ENCODE measurements at regions not wholly inside any gene's neighbourhood (a gene's known extent, or its start where the extent isn't known, plus 50 kb on each side); places are given as distances from the start of the nearest gene placed in this dataset.

DNA sequence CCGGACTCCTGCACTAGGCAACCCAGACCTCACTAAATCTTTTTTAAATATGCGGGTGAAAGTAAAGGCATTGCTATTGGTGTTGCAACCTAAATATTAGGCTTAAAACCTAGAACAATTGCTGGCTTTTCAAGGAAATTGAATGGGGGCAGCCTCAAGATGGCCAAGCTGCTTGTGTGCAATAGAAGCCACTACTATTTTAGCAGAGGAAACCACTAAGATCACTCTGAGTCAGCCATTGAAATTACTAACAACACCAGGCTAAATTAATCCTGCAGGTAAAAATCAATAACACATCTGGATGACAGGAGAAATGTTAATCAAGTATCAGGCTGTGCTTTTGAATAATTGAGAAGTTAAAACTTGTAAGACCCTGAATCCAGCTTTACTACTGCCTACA is 348.0 kb downstream of the RPS4Y2 start:
- intact Hi-C loops (cut with DNase I) = no loop called here
- TF ChIP-seq POLR2A (IDR thresholded peaks at IDR 0.05) = no peak
- TF ChIP-seq, protein P1, sequence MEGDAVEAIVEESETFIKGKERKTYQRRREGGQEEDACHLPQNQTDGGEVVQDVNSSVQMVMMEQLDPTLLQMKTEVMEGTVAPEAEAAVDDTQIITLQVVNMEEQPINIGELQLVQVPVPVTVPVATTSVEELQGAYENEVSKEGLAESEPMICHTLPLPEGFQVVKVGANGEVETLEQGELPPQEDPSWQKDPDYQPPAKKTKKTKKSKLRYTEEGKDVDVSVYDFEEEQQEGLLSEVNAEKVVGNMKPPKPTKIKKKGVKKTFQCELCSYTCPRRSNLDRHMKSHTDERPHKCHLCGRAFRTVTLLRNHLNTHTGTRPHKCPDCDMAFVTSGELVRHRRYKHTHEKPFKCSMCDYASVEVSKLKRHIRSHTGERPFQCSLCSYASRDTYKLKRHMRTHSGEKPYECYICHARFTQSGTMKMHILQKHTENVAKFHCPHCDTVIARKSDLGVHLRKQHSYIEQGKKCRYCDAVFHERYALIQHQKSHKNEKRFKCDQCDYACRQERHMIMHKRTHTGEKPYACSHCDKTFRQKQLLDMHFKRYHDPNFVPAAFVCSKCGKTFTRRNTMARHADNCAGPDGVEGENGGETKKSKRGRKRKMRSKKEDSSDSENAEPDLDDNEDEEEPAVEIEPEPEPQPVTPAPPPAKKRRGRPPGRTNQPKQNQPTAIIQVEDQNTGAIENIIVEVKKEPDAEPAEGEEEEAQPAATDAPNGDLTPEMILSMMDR (IDR thresholded peaks at IDR 0.05) = no peak
- Histone ChIP-seq H3K4me3 (no peak overlapping the region), H3K4me1 (no peaks in the 10 kb centered on the region), H3K9me3 (no peaks in the 10 kb centered on the region), H3K27me3 (no peaks in the 10 kb centered on the region), H3K36me3 (no peaks in the 10 kb centered on the region), H3K27ac (no peak overlapping the region)
- no peak for DNase-seq
- ATAC-seq = no peak
- no CpG with 5 or more reads among the region's 2 CpGs for WGBS (ENCODE audit: insufficient coverage, low coverage, low lambda C conversion rate, missing lambda C conversion rate)

DNA sequence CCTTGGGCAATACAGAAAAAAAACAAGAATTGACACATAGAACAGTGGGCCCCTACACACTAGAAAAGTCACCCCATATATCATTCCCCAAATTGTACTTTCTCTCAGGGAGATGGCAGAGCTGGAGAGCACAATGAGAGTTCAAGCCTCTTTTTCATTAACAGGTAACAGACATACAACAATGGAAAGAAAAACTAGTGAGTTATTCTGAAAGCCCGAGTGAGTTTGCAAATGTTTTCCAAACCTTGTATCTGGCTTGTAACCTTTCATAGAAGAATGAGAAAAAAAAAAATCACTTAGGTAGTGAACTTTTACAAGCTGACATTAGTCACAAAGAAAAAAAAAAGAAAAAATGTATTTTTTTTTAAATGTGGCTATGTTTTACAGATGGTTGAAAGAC is 349.6 kb downstream of the RPS4Y2 start:
- no peak for TF ChIP-seq POLR2A (IDR thresholded peaks at IDR 0.05)
- TF ChIP-seq, protein P1 (IDR thresholded peaks at IDR 0.05) = no peak

DNA sequence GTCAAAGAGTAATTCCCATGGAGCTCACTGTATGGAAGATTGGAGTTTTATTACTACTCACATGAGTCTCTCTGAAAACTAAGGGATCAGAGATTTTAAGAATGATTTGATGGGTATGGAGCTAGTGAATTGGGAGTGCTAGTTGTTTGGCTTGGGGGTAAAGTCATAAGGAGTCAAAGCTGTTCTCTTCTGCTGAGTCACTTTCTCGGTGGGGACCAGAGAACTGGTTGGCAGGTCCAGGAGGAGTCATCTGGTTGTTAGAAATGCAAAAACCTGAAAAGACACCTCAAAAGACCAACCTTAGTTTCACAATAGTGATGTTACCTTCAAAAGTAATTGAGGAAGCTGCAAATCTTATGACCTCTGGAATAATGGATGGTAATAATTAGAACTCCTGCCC is 355.4 kb downstream of the RPS4Y2 start:
- Histone ChIP-seq H3K27ac (no peak overlapping the region), H3K27me3 (no peaks in the 10 kb centered on the region), H3K9me3 (no peaks in the 10 kb centered on the region), H3K4me3 (no peak overlapping the region), H3K36me3 (no peaks in the 10 kb centered on the region), H3K4me1 (no peaks in the 10 kb centered on the region)
- TF ChIP-seq, protein P1 (IDR thresholded peaks at IDR 0.05) = no peak
- TF ChIP-seq POLR2A (IDR thresholded peaks at IDR 0.05) = no peak
- no CpG with 5 or more reads among the region's 1 CpG for WGBS (ENCODE audit: insufficient coverage, low coverage, low lambda C conversion rate, missing lambda C conversion rate)
- DNase-seq (no peak), ATAC-seq (no peak)
- intact Hi-C loops (cut with DNase I) = no loop called here

More for the DNA sequence above, 349.6 kb downstream of the RPS4Y2 start:
- Histone ChIP-seq H3K4me1 (no peaks in the 10 kb centered on the region), H3K27ac (no peak overlapping the region), H3K4me3 (no peak overlapping the region), H3K36me3 (no peaks in the 10 kb centered on the region), H3K27me3 (no peaks in the 10 kb centered on the region), H3K9me3 (no peaks in the 10 kb centered on the region)
- WGBS (ENCODE audit: insufficient coverage, low coverage, low lambda C conversion rate, missing lambda C conversion rate) = no CpG with 5 or more reads among the region's 1 CpG
- intact Hi-C loops (cut with DNase I) = no loop called here
- no peak for ATAC-seq
- no peak for DNase-seq

DNA sequence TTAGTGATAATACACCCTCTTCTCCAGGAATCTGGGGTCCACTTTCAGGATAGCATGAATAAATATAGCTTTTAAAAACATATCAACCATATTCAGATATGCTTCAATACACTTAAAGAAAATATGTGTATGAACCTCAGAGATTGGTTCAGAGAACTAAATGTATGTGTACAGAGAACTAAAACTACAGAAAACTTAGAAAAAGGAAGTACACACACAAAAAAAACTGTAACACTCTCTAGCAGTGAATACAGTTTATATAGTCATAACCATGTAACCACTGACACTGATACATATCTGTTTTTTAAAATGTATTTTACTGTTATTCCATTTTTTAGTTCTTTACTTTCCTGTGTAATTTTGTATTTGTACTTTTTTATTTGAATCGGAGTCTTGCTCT is 365.2 kb downstream of the RPS4Y2 start:
- intact Hi-C loops (cut with DNase I) = no loop called here
- DNase-seq (no peak), ATAC-seq (no peak)
- no peaks in the 10 kb centered on the region for H3K4me1 ChIP-seq
- H3K36me3 ChIP-seq = no peaks in the 10 kb centered on the region
- no CpG with 5 or more reads among the region's 1 CpG for WGBS (ENCODE audit: insufficient coverage, low coverage, low lambda C conversion rate, missing lambda C conversion rate)
- TF ChIP-seq POLR2A (IDR thresholded peaks at IDR 0.05) = no peak
- TF ChIP-seq, protein P1 (IDR thresholded peaks at IDR 0.05) = no peak
- H3K9me3 ChIP-seq = no peaks in the 10 kb centered on the region
- H3K27me3 ChIP-seq = no peaks in the 10 kb centered on the region
- H3K4me3 ChIP-seq = no peak overlapping the region
- no peak overlapping the region for H3K27ac ChIP-seq

DNA sequence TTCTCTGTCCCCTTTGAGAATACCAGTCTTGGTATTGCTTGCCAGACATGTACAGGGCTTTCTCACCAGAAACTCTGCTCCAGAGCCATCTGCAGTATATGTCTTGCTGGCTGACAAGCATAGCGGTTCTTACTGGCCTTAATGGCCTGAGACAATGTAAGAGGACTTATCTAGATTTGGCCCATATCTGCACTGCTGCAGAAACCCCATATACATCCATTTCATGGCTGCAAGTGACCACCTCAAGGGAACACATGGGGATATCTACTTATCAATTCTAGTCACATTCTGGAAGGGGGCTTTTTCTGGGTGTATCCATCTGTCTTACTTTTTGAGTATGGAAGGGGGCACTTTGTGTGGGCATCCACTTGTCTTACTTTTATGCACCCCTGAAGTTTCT is 375.5 kb upstream of the RBMY1B start:
- Histone ChIP-seq H3K27me3 (no peaks in the 10 kb centered on the region), H3K4me1 (no peaks in the 10 kb centered on the region), H3K36me3 (no peaks in the 10 kb centered on the region), H3K9me3 (no peaks in the 10 kb centered on the region), H3K27ac (no peak overlapping the region), H3K4me3 (no peak overlapping the region)
- no CpG with 5 or more reads among the region's 1 CpG for WGBS (ENCODE audit: insufficient coverage, low coverage, low lambda C conversion rate, missing lambda C conversion rate)
- ATAC-seq (no peak), DNase-seq (no peak)
- TF ChIP-seq, protein P1 (IDR thresholded peaks at IDR 0.05) = no peak
- TF ChIP-seq POLR2A (IDR thresholded peaks at IDR 0.05) = no peak
- intact Hi-C loops (cut with DNase I) = no loop called here
